ENCODE measurements at regions not wholly inside any gene's neighbourhood (a gene's known extent, or its start where the extent isn't known, plus 50 kb on each side); places are given as distances from the start of the nearest gene placed in this dataset.

DNA sequence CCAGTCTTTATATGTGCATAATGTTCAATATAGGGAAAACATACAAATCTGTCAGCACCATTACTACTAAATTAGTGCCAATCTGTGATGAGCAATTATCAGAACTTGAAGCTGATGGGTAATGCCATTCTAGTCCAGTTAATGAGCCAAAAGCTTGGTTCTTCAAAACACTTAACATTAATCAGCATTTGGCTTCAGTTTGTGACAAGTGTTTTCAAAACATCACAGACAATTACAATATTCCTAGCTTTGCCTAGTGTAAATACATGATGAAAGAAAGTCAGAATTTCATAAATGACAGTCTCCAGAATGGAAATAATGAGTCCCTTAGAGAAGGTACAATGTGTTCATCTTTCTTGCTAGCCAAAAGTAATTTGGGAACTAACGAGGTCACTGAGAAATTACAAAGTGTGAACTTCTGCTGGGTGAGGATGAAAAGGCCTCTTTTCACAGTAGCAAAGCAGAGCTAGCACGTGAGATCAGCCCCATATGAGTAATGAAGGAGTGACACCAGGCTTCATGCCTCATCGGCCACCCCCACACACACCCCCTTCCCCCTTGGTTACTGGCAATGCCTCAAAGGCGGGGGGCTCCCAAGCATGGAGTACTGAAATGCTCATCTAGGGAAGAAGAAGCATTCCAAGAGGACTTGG, 180.6 kb upstream of the EEA1 start:
- peak in 1 of 2 donors; percentile 25 for ATAC-seq
- intact Hi-C loops (cut with DNase I): no loop called here
- H3K4me1 ChIP-seq (ENCODE audit: control insufficient read depth, insufficient read depth, low read length): peaks cover 2% of the 10 kb centered on the region
- H3K27ac ChIP-seq (ENCODE audit: low read length): no peak overlapping the region
- DNase-seq: no peak
- no peak overlapping the region for H3K4me3 ChIP-seq (ENCODE audit: low read length)
- H3K9me3 ChIP-seq (ENCODE audit: control insufficient read depth, low read length): no peaks in the 10 kb centered on the region
- WGBS: 58% methylated on average over 4 of the region's 4 CpGs
- no peaks in the 10 kb centered on the region for H3K27me3 ChIP-seq (ENCODE audit: control insufficient read depth, insufficient read depth)

DNA sequence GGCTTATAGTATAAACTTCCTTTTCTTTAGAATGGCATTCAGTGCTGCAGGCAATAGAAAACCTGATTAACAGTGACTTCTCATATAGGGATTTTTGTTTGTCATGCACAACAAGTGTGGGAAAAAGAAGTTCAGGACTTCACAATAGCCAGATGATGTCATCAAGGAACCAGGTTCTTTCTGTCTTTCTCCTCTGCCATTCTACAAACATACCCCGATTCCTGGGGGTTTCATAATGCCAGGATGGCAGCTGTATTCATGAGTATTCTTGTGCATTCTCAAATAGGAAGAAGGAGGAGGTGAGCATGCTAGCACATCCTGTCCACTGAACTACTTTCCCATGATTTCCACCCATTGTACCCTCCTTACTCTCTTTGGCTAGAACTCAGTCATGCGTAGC, 182.7 kb upstream of the EEA1 start:
- 84% methylated on average over 2 of the region's 2 CpGs for WGBS
- H3K27me3 ChIP-seq (ENCODE audit: control insufficient read depth, insufficient read depth): no peaks in the 10 kb centered on the region
- peaks cover 8% of the 10 kb centered on the region for H3K4me1 ChIP-seq (ENCODE audit: control insufficient read depth, insufficient read depth, low read length)

DNA sequence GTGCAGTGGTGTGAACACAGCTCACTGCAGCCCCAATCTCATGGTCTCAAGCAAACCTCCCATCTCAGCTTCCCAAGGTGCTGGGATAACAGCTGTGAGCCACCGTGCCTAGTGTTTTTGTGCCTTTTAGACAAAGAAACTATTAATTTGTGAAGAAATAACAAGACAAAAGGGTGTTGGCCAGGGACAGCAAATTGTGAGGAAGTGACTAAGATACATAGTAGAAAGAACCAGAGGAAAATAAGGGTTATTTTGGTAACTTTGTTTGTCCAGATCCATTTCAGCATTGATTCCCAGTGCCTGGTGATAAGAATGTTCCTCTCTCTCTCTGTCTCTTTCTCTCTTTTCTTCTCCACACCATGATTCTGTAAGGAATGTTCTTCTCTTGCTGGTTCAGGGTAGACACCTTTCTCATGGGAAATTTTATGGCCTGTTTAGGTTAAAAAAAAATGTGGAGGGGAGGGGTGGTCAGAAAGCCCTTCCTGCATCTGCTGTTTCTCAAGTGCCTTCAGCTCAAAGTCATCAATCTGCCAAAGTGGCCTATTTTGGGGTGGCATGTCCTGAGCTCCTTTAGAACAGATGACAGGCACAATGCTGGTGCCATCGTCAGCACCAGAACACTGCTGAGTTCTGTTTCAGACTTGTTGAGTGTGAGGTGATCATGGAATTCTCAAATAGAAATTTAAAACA, 184.4 kb upstream of the EEA1 start:
- intact Hi-C loops (cut with DNase I): no loop called here
- 44% methylated on average over 2 of the region's 2 CpGs for WGBS
- peak overlapping the region; percentile 48 for H3K27ac ChIP-seq (ENCODE audit: low read length)

More for the DNA sequence above, 182.7 kb upstream of the EEA1 start:
- Histone ChIP-seq H3K4me3 (ENCODE audit: low read length) (no peak overlapping the region), H3K9me3 (ENCODE audit: control insufficient read depth, low read length) (no peaks in the 10 kb centered on the region), H3K27ac (ENCODE audit: low read length) (no peak overlapping the region)
- DNase-seq (no peak), ATAC-seq (no peak)
- intact Hi-C loops (cut with DNase I): no loop called here

DNA sequence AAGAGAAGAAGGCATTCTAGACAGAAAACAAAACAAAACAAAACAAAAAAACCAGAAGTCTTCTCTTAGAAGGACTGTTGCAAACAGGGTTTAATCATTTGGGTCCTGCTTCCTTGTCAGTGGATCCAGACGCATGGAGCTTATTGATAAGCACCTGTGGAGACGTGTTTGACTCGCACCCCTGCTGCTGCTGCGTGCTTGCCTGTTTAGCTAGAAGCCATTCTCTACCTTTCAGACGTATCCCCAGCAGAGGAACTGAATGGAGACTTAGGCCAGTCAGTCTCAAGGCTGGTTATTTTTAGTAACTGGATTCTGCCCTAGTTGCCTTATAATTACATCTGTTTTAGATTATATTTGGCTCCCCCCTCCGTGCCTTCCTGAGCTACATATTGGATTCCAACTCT, 186.1 kb upstream of the EEA1 start:
- intact Hi-C loops (cut with DNase I): no loop called here
- WGBS: 46% methylated on average over 6 of the region's 6 CpGs
- no peaks in the 10 kb centered on the region for H3K9me3 ChIP-seq (ENCODE audit: control insufficient read depth, low read length)
- DNase-seq (no peak), ATAC-seq (no peak)
- H3K4me1 ChIP-seq (ENCODE audit: control insufficient read depth, insufficient read depth, low read length): peaks cover 8% of the 10 kb centered on the region
- no peak overlapping the region for H3K27ac ChIP-seq (ENCODE audit: low read length)
- no peak overlapping the region for H3K4me3 ChIP-seq (ENCODE audit: low read length)
- H3K27me3 ChIP-seq (ENCODE audit: control insufficient read depth, insufficient read depth): no peaks in the 10 kb centered on the region

More for the DNA sequence above, 184.4 kb upstream of the EEA1 start:
- Histone ChIP-seq H3K4me1 (ENCODE audit: control insufficient read depth, insufficient read depth, low read length) (peaks cover 8% of the 10 kb centered on the region), H3K27me3 (ENCODE audit: control insufficient read depth, insufficient read depth) (no peaks in the 10 kb centered on the region), H3K9me3 (ENCODE audit: control insufficient read depth, low read length) (no peaks in the 10 kb centered on the region), H3K4me3 (ENCODE audit: low read length) (no peak overlapping the region)
- ATAC-seq: peak; percentile 77 to 86
- DNase-seq: no peak

DNA sequence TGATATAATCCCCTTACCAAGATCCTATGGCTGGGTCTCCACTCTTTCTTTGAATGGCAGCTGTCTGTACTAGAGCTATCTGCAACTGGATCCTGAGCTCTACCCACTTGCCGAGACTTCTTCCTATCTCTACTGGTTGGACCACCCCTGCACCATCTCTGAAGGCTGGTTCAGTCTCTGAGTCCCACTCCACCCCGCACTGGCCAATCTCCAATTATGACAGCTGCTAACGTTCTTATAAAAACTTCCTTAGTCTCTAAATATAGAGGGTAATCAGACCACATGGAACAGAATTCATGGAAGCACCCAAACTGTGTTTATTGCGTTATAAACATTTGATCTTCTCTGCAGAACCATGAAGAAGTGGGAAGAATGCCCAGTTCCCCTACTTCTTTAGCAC, 186.6 kb upstream of the EEA1 start:
- Histone ChIP-seq H3K4me1 (ENCODE audit: control insufficient read depth, insufficient read depth, low read length) (peaks cover 8% of the 10 kb centered on the region), H3K9me3 (ENCODE audit: control insufficient read depth, low read length) (no peaks in the 10 kb centered on the region), H3K27ac (ENCODE audit: low read length) (no peak overlapping the region), H3K27me3 (ENCODE audit: control insufficient read depth, insufficient read depth) (no peaks in the 10 kb centered on the region), H3K4me3 (ENCODE audit: low read length) (no peak overlapping the region)
- ATAC-seq (peak in 1 of 2 donors; percentile 38), DNase-seq (peak in 1 of 3 donors; percentile 31)
- intact Hi-C loops (cut with DNase I): no loop called here
- 25% methylated on average over 4 of the region's 4 CpGs for WGBS

DNA sequence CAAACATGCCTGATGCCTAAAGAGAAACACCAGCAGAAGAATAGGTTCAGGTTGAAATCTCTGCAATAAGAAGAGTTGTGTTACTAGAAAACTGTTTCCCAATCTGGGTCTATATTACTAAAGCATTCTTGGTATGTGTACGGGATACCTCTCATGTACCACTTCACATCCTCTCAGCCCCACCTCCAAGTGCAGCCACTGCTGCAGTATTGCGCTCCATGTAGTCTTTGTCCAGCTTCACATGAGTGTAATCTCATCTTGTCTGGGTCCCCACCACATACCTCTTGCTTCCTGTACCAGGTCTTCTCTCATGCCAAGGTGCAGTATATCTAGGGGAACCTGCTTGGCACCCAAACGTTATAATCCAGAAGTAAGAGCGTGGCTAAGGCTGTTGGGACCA, 187.5 kb upstream of the EEA1 start:
- Histone ChIP-seq H3K27me3 (ENCODE audit: control insufficient read depth, insufficient read depth) (no peaks in the 10 kb centered on the region), H3K27ac (ENCODE audit: low read length) (no peak overlapping the region), H3K4me1 (ENCODE audit: control insufficient read depth, insufficient read depth, low read length) (peaks cover 8% of the 10 kb centered on the region), H3K9me3 (ENCODE audit: control insufficient read depth, low read length) (no peaks in the 10 kb centered on the region), H3K4me3 (ENCODE audit: low read length) (no peak overlapping the region)
- intact Hi-C loops (cut with DNase I): no loop called here
- no peak for DNase-seq
- 92% methylated on average over 4 of the region's 4 CpGs for WGBS
- ATAC-seq: no peak

DNA sequence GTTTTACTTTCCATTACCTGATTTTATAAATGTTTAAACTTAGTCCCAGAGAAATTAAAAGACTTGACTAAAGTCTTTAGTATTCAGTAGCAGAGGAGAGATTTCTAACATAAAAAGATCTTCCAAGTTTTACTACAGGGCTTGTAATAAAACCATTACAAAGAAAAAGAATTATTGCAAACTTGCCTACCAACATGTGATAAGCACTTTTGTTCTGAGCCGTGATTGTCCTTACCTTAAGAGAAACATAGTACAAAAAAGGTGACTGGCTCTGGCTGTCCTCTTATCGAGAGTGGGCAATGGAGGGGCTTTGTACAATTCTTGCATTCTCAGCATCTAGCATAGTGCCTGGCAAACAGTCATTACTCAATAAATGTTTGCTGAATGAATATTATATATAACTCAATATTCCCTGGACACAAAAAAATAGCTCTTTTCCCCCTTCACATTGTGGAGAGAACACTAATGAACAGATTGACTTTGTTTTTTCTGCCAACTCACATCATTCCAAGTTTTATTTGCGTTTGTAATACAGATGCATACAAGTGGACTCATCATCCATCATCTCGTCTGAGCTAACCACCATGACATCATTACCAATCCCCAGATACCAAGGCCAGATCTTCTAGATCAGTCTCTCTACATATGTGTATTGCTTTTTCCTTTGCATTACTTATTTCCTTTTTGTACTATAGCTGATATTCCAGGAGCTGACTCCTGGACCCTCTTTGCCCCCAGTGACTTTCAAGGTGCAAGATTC, 192.8 kb upstream of the EEA1 start:
- WGBS: 77% methylated on average over 4 of the region's 4 CpGs
- Histone ChIP-seq H3K9me3 (ENCODE audit: control insufficient read depth, low read length) (no peaks in the 10 kb centered on the region), H3K27ac (ENCODE audit: low read length) (no peak overlapping the region), H3K4me1 (ENCODE audit: control insufficient read depth, insufficient read depth, low read length) (no peaks in the 10 kb centered on the region), H3K4me3 (ENCODE audit: low read length) (no peak overlapping the region), H3K27me3 (ENCODE audit: control insufficient read depth, insufficient read depth) (no peaks in the 10 kb centered on the region)
- DNase-seq (no peak), ATAC-seq (no peak)
- intact Hi-C loops (cut with DNase I): loop anchor here in 1 of 4 donors (10.0 kb wide), 1 partner anchor 273 kb away; no protein-coding TSS in a partner anchor

DNA sequence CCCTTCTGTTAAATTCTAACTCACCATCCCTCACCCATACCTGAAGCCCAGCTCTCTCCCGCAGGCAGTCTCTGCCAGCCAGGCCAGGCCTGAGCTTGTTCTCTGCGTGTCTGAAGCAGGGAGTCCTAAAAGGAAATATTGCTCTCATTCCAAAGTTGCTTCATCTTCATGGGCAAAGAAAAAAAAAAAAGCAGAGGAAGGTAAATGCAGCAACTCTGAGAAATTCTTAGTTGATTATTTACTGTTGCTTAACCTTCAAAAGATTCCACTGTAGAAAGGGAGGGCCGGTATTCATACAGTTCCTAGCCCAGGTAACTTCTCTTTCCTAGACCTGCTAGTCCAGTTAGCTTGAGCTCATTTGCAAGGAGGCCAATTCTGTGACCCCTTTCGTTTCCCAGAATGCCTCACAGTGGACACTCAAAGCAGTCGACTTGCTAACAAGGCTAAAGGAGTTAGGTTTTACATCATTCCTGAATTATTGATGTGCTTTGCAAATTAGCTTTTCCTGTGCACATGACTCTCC, 193.5 kb upstream of the EEA1 start:
- WGBS: 76% methylated on average over 5 of the region's 5 CpGs
- H3K9me3 ChIP-seq (ENCODE audit: control insufficient read depth, low read length): no peaks in the 10 kb centered on the region
- intact Hi-C loops (cut with DNase I): loop anchor here in 1 of 4 donors (10.0 kb wide), 1 partner anchor 272 kb away; no protein-coding TSS in a partner anchor
- no peak for DNase-seq
- peaks cover 3% of the 10 kb centered on the region for H3K4me1 ChIP-seq (ENCODE audit: control insufficient read depth, insufficient read depth, low read length)
- no peak for ATAC-seq
- H3K27ac ChIP-seq (ENCODE audit: low read length): no peak overlapping the region
- no peak overlapping the region for H3K4me3 ChIP-seq (ENCODE audit: low read length)
- no peaks in the 10 kb centered on the region for H3K27me3 ChIP-seq (ENCODE audit: control insufficient read depth, insufficient read depth)

DNA sequence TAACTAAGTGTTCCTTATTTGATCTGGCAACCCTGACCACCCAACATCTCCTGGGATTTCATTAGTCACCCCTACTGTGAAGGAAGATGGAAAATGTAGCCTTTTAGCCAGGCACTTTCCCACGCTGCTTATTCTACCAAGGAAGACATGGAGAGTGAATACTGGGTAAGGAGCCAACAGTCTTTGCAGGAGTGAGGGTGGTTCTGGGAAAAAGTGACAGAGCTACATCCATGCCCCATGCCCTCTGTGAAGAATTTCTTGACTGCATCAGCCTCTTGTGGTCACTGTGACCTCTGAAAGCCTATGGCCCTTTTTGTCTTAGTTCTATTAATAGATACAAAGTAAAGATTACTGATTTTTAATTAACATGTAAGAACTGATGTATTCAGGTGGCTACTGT, 196.0 kb upstream of the EEA1 start:
- Histone ChIP-seq H3K27ac (ENCODE audit: low read length) (no peak overlapping the region), H3K27me3 (ENCODE audit: control insufficient read depth, insufficient read depth) (no peaks in the 10 kb centered on the region), H3K9me3 (ENCODE audit: control insufficient read depth, low read length) (no peaks in the 10 kb centered on the region), H3K4me1 (ENCODE audit: control insufficient read depth, insufficient read depth, low read length) (peaks cover 5% of the 10 kb centered on the region), H3K4me3 (ENCODE audit: low read length) (no peak overlapping the region)
- 86% methylated on average over 1 of the region's 1 CpG for WGBS
- ATAC-seq (no peak), DNase-seq (no peak)
- intact Hi-C loops (cut with DNase I): loop anchor here in 1 of 4 donors (5.0 to 10.0 kb wide), 2 partner anchors 57 to 270 kb away; no protein-coding TSS in a partner anchor

DNA sequence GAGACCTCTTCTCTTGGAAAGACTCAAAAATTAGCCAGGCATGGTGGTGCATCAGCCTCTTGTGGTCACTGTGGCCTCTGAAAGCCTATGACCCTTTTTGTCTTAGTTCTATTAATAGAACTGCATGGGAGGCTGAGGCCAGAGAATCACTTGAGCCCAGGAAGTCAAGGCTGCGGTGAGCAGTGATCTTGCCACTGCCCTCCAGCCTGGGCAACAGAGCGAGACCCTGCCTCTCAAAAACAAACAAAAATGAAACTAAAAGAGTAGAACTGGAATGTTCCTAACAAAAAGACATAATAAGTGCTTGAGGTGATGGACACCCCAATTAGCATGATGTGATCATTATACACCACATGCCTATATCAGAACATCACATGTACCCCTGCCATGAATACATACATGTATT, 197.0 kb upstream of the EEA1 start:
- Histone ChIP-seq H3K27ac (ENCODE audit: low read length) (no peak overlapping the region), H3K27me3 (ENCODE audit: control insufficient read depth, insufficient read depth) (no peaks in the 10 kb centered on the region), H3K9me3 (ENCODE audit: control insufficient read depth, low read length) (no peaks in the 10 kb centered on the region), H3K4me3 (ENCODE audit: low read length) (no peak overlapping the region), H3K4me1 (ENCODE audit: control insufficient read depth, insufficient read depth, low read length) (peaks cover 5% of the 10 kb centered on the region)
- 91% methylated on average over 2 of the region's 2 CpGs for WGBS
- ATAC-seq (no peak), DNase-seq (no peak)
- intact Hi-C loops (cut with DNase I): loop anchor here in 1 of 4 donors (5.0 to 10.0 kb wide), 2 partner anchors 56 to 269 kb away; no protein-coding TSS in a partner anchor
